A172 (cell line): ENCODE measurements at regions not wholly inside any gene's neighbourhood (a gene's known extent, or its start where the extent isn't known, plus 50 kb on each side); places are given as distances from the start of the nearest gene placed in this dataset.

Experiments used
- DNase-seq: peaks from one replicate; pipeline ENCODE4 v3.0.0-alpha.2; 2015; ENCODE audit warnings: low spot score

DNA sequence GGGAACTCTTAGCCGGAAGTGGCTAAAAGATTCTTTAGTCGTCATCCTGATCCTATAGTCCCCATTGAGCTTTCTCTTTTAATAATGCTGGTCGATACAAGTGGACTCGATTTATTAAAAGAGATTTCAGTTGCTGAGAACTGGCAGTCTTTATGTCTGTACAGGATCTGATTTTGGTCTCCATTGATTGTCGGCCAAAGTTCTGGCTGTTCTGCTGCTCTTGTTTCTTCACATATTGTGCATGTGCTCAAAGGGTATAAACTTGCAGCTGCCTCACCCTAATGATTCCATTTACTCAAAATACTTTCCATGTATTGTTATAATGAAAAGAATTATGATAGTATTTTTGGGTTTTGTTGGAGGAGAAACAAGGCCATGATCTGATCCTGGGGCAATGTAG lies 100.7 kb upstream of the CTTNBP2 start:
- no peak for DNase-seq

DNA sequence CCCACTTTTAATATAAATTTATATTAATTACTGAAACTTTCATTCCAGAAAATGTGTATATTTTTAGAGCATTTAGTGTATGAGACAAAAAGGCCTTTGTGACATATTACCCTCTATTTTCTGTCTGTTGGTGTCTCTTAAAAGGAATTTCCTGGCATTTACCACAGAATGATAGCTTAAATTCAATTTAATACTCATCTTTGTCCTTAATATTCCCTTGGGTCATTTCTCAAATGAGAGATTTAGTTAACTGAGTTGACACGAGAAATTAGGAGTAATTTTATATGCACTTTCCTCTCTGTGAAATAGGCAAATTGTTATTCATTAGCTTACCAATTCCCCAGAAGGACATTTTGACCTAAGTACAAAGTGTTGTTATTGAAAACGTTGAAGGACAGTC lies 101.7 kb upstream of the CTTNBP2 start:
- no peak for DNase-seq

- no peak for DNase-seq
Observed at GRCh38 chr7:117975476-117975875, 102.2 kb upstream of the CTTNBP2 start.

GRCh38 chr7:117979954-117980497 lies 106.8 kb upstream of the CTTNBP2 start:
- DNase-seq: no peak

GRCh38 chr7:117982071-117983055 lies 109.1 kb upstream of the CTTNBP2 start:
- no peak for DNase-seq

GRCh38 chr7:117986645-117987269 lies 113.5 kb upstream of the CTTNBP2 start:
- DNase-seq: no peak

DNA sequence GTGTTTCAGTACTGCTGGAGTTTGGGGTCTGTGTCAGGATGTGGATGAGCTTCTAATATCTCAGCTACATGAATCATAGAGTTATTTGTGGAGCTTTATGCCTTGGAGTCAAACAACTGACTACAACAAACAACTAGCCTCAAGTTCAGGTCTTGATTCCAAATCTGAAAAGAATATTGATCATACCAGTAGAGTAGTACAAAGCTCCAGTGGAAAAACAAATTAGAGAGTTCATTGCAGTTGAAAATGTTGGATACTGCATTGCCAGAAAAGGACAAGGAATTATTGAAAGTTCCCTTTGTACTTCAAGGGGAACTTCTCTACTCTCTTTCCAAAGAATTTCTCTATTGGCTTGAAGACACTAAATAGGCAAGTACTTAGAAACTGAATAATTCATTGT lies 117.6 kb upstream of the CTTNBP2 start:
- DNase-seq: no peak

DNA sequence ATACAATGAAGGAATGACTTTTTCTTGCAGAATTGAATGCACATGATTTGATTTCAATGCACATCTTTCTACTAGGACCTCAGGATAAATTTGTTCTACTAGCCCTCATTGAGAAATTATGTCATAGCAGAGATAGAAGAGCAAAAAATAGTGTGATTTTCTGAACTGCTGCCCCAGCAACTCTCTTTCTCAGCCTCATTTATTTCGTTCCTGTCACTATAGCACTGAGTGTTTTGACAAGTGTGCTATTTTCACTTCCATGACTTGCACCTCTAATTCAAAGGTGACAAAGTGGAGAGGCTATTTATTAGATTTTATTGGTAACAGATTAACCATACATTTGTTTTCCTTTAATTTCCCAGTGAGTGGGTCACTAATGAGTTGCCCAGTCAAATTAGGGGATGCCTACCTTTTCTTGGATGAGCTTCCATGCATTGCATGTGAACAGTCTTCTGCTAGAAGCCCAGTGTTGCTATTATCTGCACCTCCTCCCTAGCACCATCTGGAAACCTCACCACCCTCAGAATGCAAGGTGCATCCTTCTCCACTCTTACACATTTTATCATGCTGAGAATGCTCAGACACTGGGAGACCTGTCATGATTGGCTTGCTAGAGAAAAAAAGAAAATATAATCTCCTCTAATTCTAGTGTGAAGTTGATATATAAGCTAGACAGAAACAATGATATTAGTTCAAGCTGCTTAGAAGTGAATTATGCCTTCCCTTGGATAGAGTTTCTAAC lies 119.6 kb upstream of the CTTNBP2 start:
- DNase-seq: no peak

DNA sequence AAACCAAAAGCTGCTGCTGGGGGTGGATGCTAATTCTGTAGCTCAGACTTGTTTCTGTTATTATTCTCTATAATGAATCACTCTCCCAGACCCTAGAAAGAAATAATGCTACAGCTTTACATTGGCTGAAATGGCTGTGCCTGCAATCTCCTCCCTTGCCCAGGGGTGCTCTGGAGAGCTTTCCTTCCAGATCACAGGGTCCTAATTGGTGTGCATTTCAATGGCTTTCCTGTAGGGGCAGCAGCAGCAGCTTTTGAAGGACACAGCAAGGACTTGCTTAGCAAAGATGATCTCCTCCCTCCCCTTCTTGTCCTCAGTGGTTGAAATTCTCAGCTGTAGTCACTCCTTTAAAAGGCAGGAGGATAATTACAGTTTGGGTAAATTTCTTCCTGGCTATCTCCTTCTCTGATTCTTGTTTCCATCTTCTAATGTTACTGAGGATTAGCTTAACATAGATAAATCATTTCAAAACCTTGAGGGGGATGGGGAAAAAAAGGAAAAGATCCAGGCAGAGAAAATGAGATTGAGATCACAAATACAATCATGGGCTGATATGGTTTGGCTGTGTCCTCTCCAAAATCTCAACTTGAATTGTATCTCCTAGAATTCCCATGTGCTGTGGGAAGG lies 120.2 kb upstream of the CTTNBP2 start:
- peak; percentile 54 for DNase-seq

DNA sequence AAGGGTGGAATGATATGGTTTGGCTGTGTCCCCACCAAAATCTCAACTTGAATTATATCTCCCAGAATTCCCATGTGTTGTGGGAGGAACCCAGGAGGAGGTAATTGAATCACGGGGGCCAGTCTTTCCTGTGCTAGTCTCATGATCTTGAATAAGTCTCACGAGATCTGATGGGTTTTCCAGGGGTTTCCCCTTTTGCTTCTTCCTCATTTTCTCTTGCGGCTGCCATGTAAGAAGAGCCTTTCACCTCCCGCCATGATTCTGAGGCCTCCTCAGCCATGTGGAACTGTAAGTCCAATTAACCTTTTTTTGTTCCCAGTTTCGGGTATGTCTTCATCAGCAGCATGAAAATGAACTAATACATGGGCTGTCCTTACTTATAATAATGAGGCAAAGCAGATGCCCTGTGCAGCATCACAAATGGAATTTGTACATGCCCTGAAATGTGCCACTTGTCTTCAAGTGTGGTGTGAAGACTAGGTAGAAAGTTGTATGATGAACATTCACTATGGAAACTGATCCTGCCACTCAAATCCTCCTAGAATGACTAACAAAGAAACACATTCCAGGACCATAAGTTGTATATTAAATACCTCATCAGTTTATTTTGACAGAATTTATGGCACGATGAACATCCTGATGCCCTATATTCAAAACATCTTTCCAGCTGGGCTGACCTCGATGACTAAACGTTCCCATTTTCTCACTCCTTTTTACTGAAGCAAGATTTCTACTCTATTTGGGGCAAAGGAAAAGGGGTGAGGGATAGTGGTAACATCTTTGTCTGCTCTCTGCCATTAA lies 122.8 kb upstream of the CTTNBP2 start:
- DNase-seq: peak; percentile 40

GRCh38 chr7:117997862-117998825 lies 124.9 kb upstream of the CTTNBP2 start:
- DNase-seq: peak; percentile 40

- no peak for DNase-seq
Observed at GRCh38 chr7:118000480-118001202, 127.4 kb upstream of the CTTNBP2 start.

DNA sequence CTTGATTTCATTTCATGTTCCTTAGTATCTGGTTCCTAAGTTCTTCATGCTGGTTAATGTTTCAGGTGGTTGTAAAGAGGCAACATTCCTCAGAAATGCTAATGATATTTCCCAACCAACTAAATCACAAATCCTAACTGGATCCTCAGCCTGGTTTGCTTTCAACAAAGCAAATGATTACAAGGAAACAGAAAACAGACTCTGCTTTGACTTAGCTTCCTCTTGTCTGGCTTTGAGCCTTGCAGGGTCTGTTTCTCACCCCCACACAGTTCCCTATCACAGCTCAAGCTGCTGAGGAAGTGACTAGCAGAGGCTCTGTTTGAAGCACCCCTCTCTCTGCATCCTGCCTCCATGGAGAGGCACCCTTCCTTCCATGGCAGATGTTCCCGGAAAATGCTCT lies 130.2 kb upstream of the CTTNBP2 start:
- no peak for DNase-seq

DNA sequence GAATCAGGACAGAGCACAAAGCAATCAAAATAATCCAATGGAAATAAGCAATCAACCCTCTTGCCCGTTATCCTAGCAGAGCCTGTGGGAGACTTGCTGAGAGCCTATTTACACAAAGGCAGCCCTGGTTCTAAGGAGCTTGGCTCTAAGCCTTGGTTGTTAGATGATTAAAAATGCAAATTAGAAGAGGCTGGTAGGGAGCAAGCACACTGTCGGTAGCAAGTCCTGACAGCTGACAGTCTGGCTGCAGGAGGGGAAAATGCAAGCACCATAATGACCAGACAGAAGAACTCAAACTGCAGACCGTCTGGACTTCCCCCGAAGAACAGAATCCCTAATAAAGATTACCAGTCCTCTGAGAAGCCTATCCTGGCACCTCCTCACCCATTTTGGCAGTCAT lies 131.8 kb upstream of the CTTNBP2 start:
- DNase-seq: no peak

GRCh38 chr7:118006979-118007378 lies 133.7 kb upstream of the CTTNBP2 start:
- no peak for DNase-seq

GRCh38 chr7:118009419-118009818 lies 136.2 kb upstream of the CTTNBP2 start:
- no peak for DNase-seq

DNA sequence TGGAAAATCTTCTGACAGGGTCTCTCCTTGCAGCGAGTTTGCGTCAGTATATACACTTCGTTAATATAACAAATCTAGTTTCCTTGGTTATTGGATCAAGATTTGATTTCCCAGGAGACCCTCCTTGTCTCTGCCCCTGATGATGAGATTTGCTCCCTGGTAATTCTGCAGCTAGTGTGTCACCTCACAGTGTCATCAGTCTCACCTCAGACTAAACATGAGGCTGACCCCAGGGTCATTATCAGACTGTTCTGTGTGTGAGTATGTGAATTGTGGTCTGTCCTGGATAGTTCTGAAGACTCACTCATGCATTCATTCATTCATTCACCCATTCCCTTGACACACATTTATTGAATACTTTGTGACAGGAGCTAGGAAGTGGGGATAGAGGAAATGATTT lies 138.4 kb upstream of the CTTNBP2 start:
- no peak for DNase-seq

DNA sequence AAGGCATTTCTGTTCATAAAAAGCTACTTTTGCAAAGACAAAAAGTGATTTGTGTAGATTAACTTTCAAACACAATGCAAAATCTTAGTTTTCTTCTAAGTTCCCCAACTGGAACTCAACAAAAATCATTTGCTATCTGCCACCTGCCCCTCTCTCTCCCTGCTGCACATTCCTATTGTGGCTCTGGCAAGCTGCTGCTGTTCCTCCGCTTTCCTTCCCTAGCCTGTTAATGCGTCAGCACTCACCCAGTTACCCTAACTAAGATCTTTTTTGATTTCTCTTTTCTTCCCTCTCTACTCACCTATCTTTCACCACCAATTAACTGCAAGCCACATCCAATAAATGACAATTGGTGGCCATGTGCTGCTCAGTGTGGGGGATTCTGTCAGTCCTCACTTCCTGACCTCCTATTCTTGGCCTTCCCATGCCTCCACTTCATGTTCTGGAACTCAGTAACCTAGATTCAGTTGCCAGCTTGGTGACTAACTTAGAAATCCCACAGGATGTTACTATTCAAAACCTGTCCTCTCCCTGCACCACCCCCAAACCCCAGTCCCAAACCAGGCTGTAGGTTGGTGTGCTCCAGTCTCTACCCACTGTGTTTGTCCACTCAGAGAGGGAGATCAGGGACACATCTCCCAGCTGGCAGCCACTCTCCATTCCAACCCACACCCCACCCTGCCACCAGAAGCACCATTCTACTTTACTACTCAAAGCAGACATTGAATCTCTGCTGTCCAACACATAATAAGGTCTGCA lies 140.2 kb upstream of the CTTNBP2 start:
- DNase-seq: no peak
